GM21723 (cell line): ENCODE measurements at regions not wholly inside any gene's neighbourhood (a gene's known extent, or its start where the extent isn't known, plus 50 kb on each side); places are given as distances from the start of the nearest gene placed in this dataset.
A peak's percentile ranks its signal among the peaks of the same experiment; 100 is the strongest.
"Not testable (repeated sequence)": the region's sequence is repeated elsewhere in the genome, so short reads cannot be mapped to it uniquely, and the experiment has no call there.

Experiments
- ATAC-seq: cut with Tn5 transposase; IDR thresholded peaks from one replicate; pipeline ENCODE4 v1.9.1; 2021; ENCODE audit warnings: mild to moderate bottlenecking, moderate library complexity; ENCODE audit not compliant: unreplicated experiment

- peak; percentile 65 for ATAC-seq
Measured at GRCh38 chr1:79193211-79194079, 186.9 kb upstream of the ADGRL4 start.

GRCh38 chr1:79190074-79190473 lies 183.5 kb upstream of the ADGRL4 start:
- no peak for ATAC-seq

GRCh38 chr1:79188337-79188736 lies 181.8 kb upstream of the ADGRL4 start:
- ATAC-seq, result no peak

- no peak for ATAC-seq
Measured at GRCh38 chr1:79186260-79186659, 179.7 kb upstream of the ADGRL4 start.

GRCh38 chr1:79177844-79178243 lies 171.3 kb upstream of the ADGRL4 start:
- ATAC-seq, result no peak

- no peak for ATAC-seq
Measured at GRCh38 chr1:79161077-79161476, 154.5 kb upstream of the ADGRL4 start.

GRCh38 chr1:79155991-79156390 lies 149.5 kb upstream of the ADGRL4 start:
- no peak for ATAC-seq

GRCh38 chr1:79151006-79151796 lies 144.7 kb upstream of the ADGRL4 start:
- no peak for ATAC-seq

- no peak for ATAC-seq
Measured at GRCh38 chr1:79150576-79150975, 144.0 kb upstream of the ADGRL4 start.

GRCh38 chr1:79138227-79138626 lies 131.7 kb upstream of the ADGRL4 start:
- not testable (repeated sequence) for ATAC-seq

- no peak for ATAC-seq
Measured at GRCh38 chr1:79133774-79134364, 127.3 kb upstream of the ADGRL4 start.

- ATAC-seq, result no peak
Measured at GRCh38 chr1:79131626-79132025, 125.1 kb upstream of the ADGRL4 start.

- ATAC-seq, result no peak
Measured at GRCh38 chr1:79129914-79130313, 123.4 kb upstream of the ADGRL4 start.

- ATAC-seq, result no peak
Measured at GRCh38 chr1:79128722-79129121, 122.2 kb upstream of the ADGRL4 start.

- ATAC-seq, result no peak
Measured at GRCh38 chr1:79124756-79125155, 118.2 kb upstream of the ADGRL4 start.

GRCh38 chr1:79122521-79122920 lies 116.0 kb upstream of the ADGRL4 start:
- no peak for ATAC-seq

GRCh38 chr1:79117376-79117775 lies 110.8 kb upstream of the ADGRL4 start:
- no peak for ATAC-seq

GRCh38 chr1:79113836-79114235 lies 107.3 kb upstream of the ADGRL4 start:
- ATAC-seq, result no peak

GRCh38 chr1:79110749-79111148 lies 104.2 kb upstream of the ADGRL4 start:
- no peak for ATAC-seq

GRCh38 chr1:79109445-79109844 lies 102.9 kb upstream of the ADGRL4 start:
- no peak for ATAC-seq

GRCh38 chr1:79105500-79105899 lies 99.0 kb upstream of the ADGRL4 start:
- no peak for ATAC-seq

GRCh38 chr1:79104617-79105016 lies 98.1 kb upstream of the ADGRL4 start:
- ATAC-seq, result no peak
